Neural cell (in vitro differentiated cells): ENCODE measurements at regions not wholly inside any gene's neighbourhood (a gene's known extent, or its start where the extent isn't known, plus 50 kb on each side); places are given as distances from the start of the nearest gene placed in this dataset.

Source experiments
- EP300 ChIP-seq: fragments of 450-650 bp; conservative IDR thresholded peaks from 2 replicates; pipeline ENCODE4 v1.6.1; 2014; ENCODE audit warnings: antibody characterized with exemption, mild to moderate bottlenecking, moderate library complexity; ENCODE audit not compliant: poor library complexity, severe bottlenecking
- EZH2 ChIP-seq: fragments of 200-600, 300-800 bp; shearing (Covaris generic), sonication (generic); IDR thresholded peaks from 2 replicates; pipeline ENCODE4 v1.6.1; 2014; ENCODE audit warnings: antibody characterized with exemption, low read length, borderline replicate concordance, mild to moderate bottlenecking; ENCODE audit not compliant: insufficient read depth, poor library complexity, severe bottlenecking
- MXI1 ChIP-seq: fragments of 450-650 bp; conservative IDR thresholded peaks from 2 replicates; pipeline ENCODE4 v1.6.1; 2014; ENCODE audit warnings: antibody characterized with exemption, mild to moderate bottlenecking; ENCODE audit not compliant: poor library complexity, severe bottlenecking
- POLR2AphosphoS5 ChIP-seq: IDR thresholded peaks from 2 replicates; pipeline ENCODE4 v1.6.1; 2012
- RAD21 ChIP-seq: fragments of 450-650 bp; conservative IDR thresholded peaks from 2 replicates; pipeline ENCODE4 v1.6.1; 2014; ENCODE audit warnings: antibody characterized with exemption, mild to moderate bottlenecking, moderate library complexity
- SMC3 ChIP-seq: fragments of 450-650 bp; conservative IDR thresholded peaks from 2 replicates; pipeline ENCODE4 v1.6.1; 2014; ENCODE audit warnings: antibody characterized with exemption, mild to moderate bottlenecking, moderate library complexity; ENCODE audit not compliant: poor library complexity
- TAF1 ChIP-seq: IDR thresholded peaks from 2 replicates; pipeline ENCODE4 v1.6.1; 2012; ENCODE audit warnings: low read depth
- TF ChIP-seq, protein P1 (sequence below): fragments of 450-650 bp; IDR thresholded peaks from 2 replicates; pipeline ENCODE4 v1.5.1; 2014; ENCODE audit warnings: antibody characterized with exemption, mild to moderate bottlenecking, moderate library complexity; ENCODE audit not compliant: poor library complexity, severe bottlenecking
- TF ChIP-seq, protein P2 (sequence below): IDR thresholded peaks from 2 replicates; pipeline ENCODE4 v1.6.1; 2012; ENCODE audit warnings: borderline replicate concordance

DNA sequence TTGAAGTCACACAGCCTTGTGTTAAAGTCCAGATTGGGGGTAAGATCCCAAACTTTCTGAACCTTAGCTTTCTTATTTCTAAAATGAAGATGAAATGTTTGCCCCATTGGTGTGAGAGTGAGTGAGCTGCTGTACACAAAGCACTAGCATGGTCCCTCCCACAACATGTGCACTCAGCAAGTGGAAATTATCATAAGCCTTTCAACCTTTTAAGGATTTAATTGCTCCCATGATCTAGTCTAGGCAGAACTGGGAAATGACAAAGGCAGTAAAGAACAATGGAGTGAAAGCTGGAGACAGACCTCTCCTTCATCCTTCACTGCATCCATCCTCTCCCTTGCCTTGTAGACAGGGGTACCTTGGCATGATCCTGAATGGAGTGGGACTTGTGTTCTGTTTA is 76.0 kb upstream of the GPR12 start:
- TF ChIP-seq, protein P1, sequence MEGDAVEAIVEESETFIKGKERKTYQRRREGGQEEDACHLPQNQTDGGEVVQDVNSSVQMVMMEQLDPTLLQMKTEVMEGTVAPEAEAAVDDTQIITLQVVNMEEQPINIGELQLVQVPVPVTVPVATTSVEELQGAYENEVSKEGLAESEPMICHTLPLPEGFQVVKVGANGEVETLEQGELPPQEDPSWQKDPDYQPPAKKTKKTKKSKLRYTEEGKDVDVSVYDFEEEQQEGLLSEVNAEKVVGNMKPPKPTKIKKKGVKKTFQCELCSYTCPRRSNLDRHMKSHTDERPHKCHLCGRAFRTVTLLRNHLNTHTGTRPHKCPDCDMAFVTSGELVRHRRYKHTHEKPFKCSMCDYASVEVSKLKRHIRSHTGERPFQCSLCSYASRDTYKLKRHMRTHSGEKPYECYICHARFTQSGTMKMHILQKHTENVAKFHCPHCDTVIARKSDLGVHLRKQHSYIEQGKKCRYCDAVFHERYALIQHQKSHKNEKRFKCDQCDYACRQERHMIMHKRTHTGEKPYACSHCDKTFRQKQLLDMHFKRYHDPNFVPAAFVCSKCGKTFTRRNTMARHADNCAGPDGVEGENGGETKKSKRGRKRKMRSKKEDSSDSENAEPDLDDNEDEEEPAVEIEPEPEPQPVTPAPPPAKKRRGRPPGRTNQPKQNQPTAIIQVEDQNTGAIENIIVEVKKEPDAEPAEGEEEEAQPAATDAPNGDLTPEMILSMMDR, result no peak
- TF ChIP-seq POLR2AphosphoS5 (no peak), SMC3 (no peak), RAD21 (no peak), TAF1 (no peak), EP300 (no peak), EZH2 (no peak), MXI1 (no peak)
- TF ChIP-seq, protein P2, sequence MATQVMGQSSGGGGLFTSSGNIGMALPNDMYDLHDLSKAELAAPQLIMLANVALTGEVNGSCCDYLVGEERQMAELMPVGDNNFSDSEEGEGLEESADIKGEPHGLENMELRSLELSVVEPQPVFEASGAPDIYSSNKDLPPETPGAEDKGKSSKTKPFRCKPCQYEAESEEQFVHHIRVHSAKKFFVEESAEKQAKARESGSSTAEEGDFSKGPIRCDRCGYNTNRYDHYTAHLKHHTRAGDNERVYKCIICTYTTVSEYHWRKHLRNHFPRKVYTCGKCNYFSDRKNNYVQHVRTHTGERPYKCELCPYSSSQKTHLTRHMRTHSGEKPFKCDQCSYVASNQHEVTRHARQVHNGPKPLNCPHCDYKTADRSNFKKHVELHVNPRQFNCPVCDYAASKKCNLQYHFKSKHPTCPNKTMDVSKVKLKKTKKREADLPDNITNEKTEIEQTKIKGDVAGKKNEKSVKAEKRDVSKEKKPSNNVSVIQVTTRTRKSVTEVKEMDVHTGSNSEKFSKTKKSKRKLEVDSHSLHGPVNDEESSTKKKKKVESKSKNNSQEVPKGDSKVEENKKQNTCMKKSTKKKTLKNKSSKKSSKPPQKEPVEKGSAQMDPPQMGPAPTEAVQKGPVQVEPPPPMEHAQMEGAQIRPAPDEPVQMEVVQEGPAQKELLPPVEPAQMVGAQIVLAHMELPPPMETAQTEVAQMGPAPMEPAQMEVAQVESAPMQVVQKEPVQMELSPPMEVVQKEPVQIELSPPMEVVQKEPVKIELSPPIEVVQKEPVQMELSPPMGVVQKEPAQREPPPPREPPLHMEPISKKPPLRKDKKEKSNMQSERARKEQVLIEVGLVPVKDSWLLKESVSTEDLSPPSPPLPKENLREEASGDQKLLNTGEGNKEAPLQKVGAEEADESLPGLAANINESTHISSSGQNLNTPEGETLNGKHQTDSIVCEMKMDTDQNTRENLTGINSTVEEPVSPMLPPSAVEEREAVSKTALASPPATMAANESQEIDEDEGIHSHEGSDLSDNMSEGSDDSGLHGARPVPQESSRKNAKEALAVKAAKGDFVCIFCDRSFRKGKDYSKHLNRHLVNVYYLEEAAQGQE, result no peak
